ENCODE measurements at regions not wholly inside any gene's neighbourhood (a gene's known extent, or its start where the extent isn't known, plus 50 kb on each side); places are given as distances from the start of the nearest gene placed in this dataset.

DNA sequence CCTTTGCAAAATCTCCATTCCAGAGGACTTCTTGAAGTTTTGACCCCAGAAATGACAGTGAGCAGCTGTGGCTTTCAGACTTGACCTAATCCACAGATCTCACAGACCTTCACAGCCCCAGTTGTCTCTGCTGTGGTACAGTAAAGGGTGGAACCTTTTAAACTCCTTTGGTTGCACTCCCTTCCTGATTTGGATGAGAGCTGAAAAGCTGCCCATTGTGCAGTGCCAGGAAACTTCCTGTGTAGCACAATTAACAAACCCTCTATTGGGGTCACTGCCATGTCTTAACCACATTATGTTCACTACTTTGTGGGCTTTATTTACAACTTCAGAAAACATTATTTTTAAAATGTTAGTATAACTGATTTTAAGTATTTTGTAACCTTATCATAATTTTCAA lies 56.7 kb upstream of the PCSK5 start:
- H3K9me3 Mint-ChIP-seq = no peaks in the 10 kb centered on the region
- 0 out of 3 replicates have a peak, but pooled peaks cover 2% of the 10 kb centered on the region for H3K4me1 Mint-ChIP-seq
- no peaks in the 10 kb centered on the region for H3K27me3 ChIP-seq (ENCODE audit: insufficient read depth)
- H3K79me2 ChIP-seq (replicated peaks; ENCODE audit: insufficient read depth) = no peaks in the 10 kb centered on the region
- no peak overlapping the region for H3K4me3 Mint-ChIP-seq
- no peak overlapping the region for H3K4me2 ChIP-seq
- no peak overlapping the region for H3K27ac Mint-ChIP-seq
- DNase-seq (ENCODE audit: low spot score) (no peak), ATAC-seq (no peak)
- H2AFZ ChIP-seq = no peak overlapping the region
- H3K36me3 ChIP-seq (ENCODE audit: insufficient read depth) = no peaks in the 10 kb centered on the region
- H3K9me2 ChIP-seq (ENCODE audit: insufficient read depth) = peaks cover 12% of the 10 kb centered on the region
- TF ChIP-seq POLR2AphosphoS5 (IDR thresholded peaks at IDR 0.05; ENCODE audit: low read depth) (no peak), ZNF114 (CRISPR knock-in tag; IDR thresholded peaks at IDR 0.05) (no peak), REST (IDR thresholded peaks at IDR 0.05; ENCODE audit: unreplicated experiment) (no peak), STAT1 (IDR thresholded peaks at IDR 0.05; ENCODE audit: unreplicated experiment) (no peak), EZH2 (IDR thresholded peaks at IDR 0.05; ENCODE audit: low read depth, unreplicated experiment) (no peak), CTCF (conservative IDR thresholded peaks at IDR 0.05; ENCODE audit: low read depth in 2 of 2) (no peak), NANOG (IDR thresholded peaks at IDR 0.05; ENCODE audit: borderline replicate concordance) (no peak), JUNB (IDR thresholded peaks at IDR 0.05; ENCODE audit: unreplicated experiment) (no peak), EZH2phosphoT487 (IDR thresholded peaks at IDR 0.05; ENCODE audit: unreplicated experiment) (no peak), ZNF331 (CRISPR knock-in tag; IDR thresholded peaks at IDR 0.05; ENCODE audit: low read depth) (no peak), CREB1 (CRISPR knock-in tag; IDR thresholded peaks at IDR 0.05; ENCODE audit: low read depth) (no peak)
- TF ChIP-seq, protein P1, sequence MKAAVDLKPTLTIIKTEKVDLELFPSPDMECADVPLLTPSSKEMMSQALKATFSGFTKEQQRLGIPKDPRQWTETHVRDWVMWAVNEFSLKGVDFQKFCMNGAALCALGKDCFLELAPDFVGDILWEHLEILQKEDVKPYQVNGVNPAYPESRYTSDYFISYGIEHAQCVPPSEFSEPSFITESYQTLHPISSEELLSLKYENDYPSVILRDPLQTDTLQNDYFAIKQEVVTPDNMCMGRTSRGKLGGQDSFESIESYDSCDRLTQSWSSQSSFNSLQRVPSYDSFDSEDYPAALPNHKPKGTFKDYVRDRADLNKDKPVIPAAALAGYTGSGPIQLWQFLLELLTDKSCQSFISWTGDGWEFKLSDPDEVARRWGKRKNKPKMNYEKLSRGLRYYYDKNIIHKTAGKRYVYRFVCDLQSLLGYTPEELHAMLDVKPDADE (IDR thresholded peaks at IDR 0.05) = no peak
- TF ChIP-seq, protein P2, sequence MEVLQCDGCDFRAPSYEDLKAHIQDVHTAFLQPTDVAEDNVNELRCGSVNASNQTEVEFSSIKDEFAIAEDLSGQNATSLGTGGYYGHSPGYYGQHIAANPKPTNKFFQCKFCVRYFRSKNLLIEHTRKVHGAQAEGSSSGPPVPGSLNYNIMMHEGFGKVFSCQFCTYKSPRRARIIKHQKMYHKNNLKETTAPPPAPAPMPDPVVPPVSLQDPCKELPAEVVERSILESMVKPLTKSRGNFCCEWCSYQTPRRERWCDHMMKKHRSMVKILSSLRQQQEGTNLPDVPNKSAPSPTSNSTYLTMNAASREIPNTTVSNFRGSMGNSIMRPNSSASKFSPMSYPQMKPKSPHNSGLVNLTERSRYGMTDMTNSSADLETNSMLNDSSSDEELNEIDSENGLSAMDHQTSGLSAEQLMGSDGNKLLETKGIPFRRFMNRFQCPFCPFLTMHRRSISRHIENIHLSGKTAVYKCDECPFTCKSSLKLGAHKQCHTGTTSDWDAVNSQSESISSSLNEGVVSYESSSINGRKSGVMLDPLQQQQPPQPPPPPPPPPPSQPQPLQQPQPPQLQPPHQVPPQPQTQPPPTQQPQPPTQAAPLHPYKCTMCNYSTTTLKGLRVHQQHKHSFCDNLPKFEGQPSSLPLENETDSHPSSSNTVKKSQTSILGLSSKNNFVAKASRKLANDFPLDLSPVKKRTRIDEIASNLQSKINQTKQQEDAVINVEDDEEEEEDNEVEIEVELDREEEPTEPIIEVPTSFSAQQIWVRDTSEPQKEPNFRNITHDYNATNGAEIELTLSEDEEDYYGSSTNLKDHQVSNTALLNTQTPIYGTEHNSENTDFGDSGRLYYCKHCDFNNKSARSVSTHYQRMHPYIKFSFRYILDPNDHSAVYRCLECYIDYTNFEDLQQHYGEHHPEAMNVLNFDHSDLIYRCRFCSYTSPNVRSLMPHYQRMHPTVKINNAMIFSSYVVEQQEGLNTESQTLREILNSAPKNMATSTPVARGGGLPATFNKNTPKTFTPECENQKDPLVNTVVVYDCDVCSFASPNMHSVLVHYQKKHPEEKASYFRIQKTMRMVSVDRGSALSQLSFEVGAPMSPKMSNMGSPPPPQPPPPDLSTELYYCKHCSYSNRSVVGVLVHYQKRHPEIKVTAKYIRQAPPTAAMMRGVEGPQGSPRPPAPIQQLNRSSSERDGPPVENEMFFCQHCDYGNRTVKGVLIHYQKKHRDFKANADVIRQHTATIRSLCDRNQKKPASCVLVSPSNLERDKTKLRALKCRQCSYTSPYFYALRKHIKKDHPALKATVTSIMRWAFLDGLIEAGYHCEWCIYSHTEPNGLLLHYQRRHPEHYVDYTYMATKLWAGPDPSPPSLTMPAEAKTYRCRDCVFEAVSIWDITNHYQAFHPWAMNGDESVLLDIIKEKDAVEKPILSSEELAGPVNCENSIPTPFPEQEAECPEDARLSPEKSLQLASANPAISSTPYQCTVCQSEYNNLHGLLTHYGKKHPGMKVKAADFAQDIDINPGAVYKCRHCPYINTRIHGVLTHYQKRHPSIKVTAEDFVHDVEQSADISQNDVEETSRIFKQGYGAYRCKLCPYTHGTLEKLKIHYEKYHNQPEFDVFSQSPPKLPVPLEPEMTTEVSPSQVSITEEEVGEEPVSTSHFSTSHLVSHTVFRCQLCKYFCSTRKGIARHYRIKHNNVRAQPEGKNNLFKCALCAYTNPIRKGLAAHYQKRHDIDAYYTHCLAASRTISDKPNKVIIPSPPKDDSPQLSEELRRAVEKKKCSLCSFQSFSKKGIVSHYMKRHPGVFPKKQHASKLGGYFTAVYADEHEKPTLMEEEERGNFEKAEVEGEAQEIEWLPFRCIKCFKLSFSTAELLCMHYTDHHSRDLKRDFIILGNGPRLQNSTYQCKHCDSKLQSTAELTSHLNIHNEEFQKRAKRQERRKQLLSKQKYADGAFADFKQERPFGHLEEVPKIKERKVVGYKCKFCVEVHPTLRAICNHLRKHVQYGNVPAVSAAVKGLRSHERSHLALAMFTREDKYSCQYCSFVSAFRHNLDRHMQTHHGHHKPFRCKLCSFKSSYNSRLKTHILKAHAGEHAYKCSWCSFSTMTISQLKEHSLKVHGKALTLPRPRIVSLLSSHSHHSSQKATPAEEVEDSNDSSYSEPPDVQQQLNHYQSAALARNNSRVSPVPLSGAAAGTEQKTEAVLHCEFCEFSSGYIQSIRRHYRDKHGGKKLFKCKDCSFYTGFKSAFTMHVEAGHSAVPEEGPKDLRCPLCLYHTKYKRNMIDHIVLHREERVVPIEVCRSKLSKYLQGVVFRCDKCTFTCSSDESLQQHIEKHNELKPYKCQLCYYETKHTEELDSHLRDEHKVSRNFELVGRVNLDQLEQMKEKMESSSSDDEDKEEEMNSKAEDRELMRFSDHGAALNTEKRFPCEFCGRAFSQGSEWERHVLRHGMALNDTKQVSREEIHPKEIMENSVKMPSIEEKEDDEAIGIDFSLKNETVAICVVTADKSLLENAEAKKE (CRISPR knock-in tag; IDR thresholded peaks at IDR 0.05) = no peak
- no peak overlapping the region for H3K4me3 ChIP-seq
- H4K20me1 ChIP-seq (replicated peaks; ENCODE audit: insufficient read depth) = no peaks in the 10 kb centered on the region
- no peaks in the 10 kb centered on the region for H3F3A ChIP-seq (replicated peaks; ENCODE audit: low read depth)
- H3K4me1 ChIP-seq (ENCODE audit: insufficient read depth) = peaks cover 12% of the 10 kb centered on the region
- no peak overlapping the region for H3K27ac ChIP-seq (ENCODE audit: low read depth)
- no peaks in the 10 kb centered on the region for H3K36me3 Mint-ChIP-seq (ENCODE audit: low read depth)
- no peaks in the 10 kb centered on the region for H3K27me3 Mint-ChIP-seq (ENCODE audit: insufficient read depth, low read depth, poor library complexity)
